G401 (cell line): ENCODE measurements at regions not wholly inside any gene's neighbourhood (a gene's known extent, or its start where the extent isn't known, plus 50 kb on each side); places are given as distances from the start of the nearest gene placed in this dataset.

Source experiments
- DNase-seq: peaks from one replicate; pipeline ENCODE4 v3.0.0-alpha.2; 2015; ENCODE audit warnings: low spot score
- in situ Hi-C: cut with HindIII; loops from 2 replicates; pipeline ENCODE4 v1.10.0; 2016; ENCODE audit warnings: low sequenced_read_pairs, mixed read lengths

- in situ Hi-C loops = no loop called here
- no peak for DNase-seq
Measured at GRCh38 chr2:144583741-144584453, 64.0 kb upstream of the ZEB2 start.

DNA sequence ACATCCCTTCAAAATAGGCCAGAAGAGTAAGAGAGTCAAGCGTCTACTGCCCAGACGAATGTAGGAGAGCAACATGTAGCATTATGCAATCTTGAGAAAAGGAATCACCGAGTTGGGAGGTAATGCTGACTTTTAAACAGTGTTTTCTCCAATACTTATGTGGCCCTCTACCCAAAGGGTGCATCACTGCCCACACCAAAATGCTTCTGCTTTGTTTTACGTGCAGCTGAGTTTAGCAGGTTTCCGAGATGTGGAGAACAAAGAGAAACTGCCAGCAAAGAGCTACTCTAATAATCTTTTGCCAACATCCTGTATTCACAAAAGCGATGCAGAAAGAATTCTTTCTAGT lies 63.4 kb upstream of the ZEB2 start:
- no peak for DNase-seq
- in situ Hi-C loops = no loop called here

- no peak for DNase-seq
- in situ Hi-C loops = no loop called here
Measured at GRCh38 chr2:144582651-144583380, 62.9 kb upstream of the ZEB2 start.

- DNase-seq = no peak
- in situ Hi-C loops = no loop called here
Measured at GRCh38 chr2:144580521-144581161, 60.7 kb upstream of the ZEB2 start.

- in situ Hi-C loops = no loop called here
- no peak for DNase-seq
Measured at GRCh38 chr2:144579556-144579955, 59.6 kb upstream of the ZEB2 start.

GRCh38 chr2:144578099-144578498 lies 58.2 kb upstream of the ZEB2 start:
- in situ Hi-C loops = no loop called here
- DNase-seq = no peak

- in situ Hi-C loops = no loop called here
- no peak for DNase-seq
Measured at GRCh38 chr2:144572977-144573376, 53.1 kb upstream of the ZEB2 start.

DNA sequence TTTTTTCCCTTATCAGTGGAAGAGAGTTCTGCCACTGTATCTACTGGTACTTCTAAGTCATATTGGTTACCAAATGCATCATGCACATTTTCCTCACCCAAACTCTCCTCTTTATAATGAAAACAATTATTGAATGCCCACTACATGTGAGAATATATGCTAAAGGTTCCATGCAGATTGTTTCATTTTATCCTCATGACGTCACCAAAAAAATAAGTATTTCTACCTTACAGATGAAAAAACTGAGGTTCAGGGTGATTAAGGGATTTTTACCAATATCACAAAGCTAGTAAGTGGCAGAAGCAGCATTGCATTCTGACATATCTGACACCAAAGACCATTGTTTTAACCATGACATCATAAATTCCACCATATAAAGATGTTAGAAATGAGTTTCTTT lies 51.9 kb upstream of the ZEB2 start:
- in situ Hi-C loops = no loop called here

DNA sequence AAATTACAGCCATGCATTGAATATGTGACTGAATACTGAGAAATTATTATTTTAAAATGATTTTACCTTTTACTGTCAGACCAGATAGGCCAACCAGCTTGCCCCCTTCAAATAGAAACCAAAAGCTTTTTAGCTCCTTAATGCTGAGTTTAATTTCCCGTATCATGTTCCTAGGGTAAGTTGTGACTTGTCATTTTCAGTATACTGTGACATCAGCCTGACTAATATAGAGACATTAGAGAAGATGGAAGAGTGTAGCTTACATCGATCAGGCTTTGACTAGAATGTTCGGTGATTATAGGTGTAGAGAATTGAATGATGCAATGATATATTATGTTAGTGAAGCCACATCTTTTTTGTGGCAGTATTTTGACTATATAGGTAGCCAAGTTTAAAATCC lies 50.6 kb upstream of the ZEB2 start:
- in situ Hi-C loops = no loop called here
- no peak for DNase-seq

More for the DNA sequence above, 51.9 kb upstream of the ZEB2 start:
- no peak for DNase-seq
